ENCODE measurements at regions not wholly inside any gene's neighbourhood (a gene's known extent, or its start where the extent isn't known, plus 50 kb on each side); places are given as distances from the start of the nearest gene placed in this dataset.
"Not testable (repeated sequence)": the region's sequence is repeated elsewhere in the genome, so short reads cannot be mapped to it uniquely, and the experiment has no call there.

GRCh38 chr20:53678990-53679596, 85.5 kb upstream of the ZNF217 start:
- FAIRE-seq, result no peak
- no peak for DNase-seq (ENCODE audit: low spot score in 2 of 2)

- DNase-seq (ENCODE audit: low spot score in 2 of 2), result no peak
- FAIRE-seq, result no peak
Measured at GRCh38 chr20:53678315-53678989, 84.8 kb upstream of the ZNF217 start.

- no peak for DNase-seq (ENCODE audit: low spot score in 2 of 2)
- FAIRE-seq, result no peak
Measured at GRCh38 chr20:53677447-53678314, 84.0 kb upstream of the ZNF217 start.

- DNase-seq (ENCODE audit: low spot score in 2 of 2) (no peak), FAIRE-seq (no peak)
Measured at GRCh38 chr20:53676987-53677386, 83.3 kb upstream of the ZNF217 start.

- FAIRE-seq, result no peak
- DNase-seq (ENCODE audit: low spot score in 2 of 2), result no peak
Measured at GRCh38 chr20:53676519-53676822, 82.8 kb upstream of the ZNF217 start.

- no peak for DNase-seq (ENCODE audit: low spot score in 2 of 2)
- no peak for FAIRE-seq
Measured at GRCh38 chr20:53672484-53673129, 79.0 kb upstream of the ZNF217 start.

- FAIRE-seq (no peak), DNase-seq (ENCODE audit: low spot score in 2 of 2) (no peak)
Measured at GRCh38 chr20:53671370-53671769, 77.7 kb upstream of the ZNF217 start.

- not testable (repeated sequence) for DNase-seq (ENCODE audit: low spot score in 2 of 2); FAIRE-seq
Measured at GRCh38 chr20:53669517-53670313, 76.1 kb upstream of the ZNF217 start.

- no peak for DNase-seq (ENCODE audit: low spot score in 2 of 2)
- no peak for FAIRE-seq
Measured at GRCh38 chr20:53668992-53669391, 75.4 kb upstream of the ZNF217 start.

- no peak for FAIRE-seq
- DNase-seq (ENCODE audit: low spot score in 2 of 2), result no peak
Measured at GRCh38 chr20:53666144-53666543, 72.5 kb upstream of the ZNF217 start.

- FAIRE-seq (no peak), DNase-seq (ENCODE audit: low spot score in 2 of 2) (no peak)
Measured at GRCh38 chr20:53664121-53664520, 70.5 kb upstream of the ZNF217 start.

- DNase-seq (ENCODE audit: low spot score in 2 of 2); FAIRE-seq: not testable (repeated sequence)
Measured at GRCh38 chr20:53663521-53663920, 69.9 kb upstream of the ZNF217 start.

GRCh38 chr20:53662595-53662994, 69.0 kb upstream of the ZNF217 start:
- DNase-seq (ENCODE audit: low spot score in 2 of 2), result no peak
- FAIRE-seq, result no peak

GRCh38 chr20:53660947-53661381, 67.3 kb upstream of the ZNF217 start:
- FAIRE-seq, result no peak
- no peak for DNase-seq (ENCODE audit: low spot score in 2 of 2)

GRCh38 chr20:53660078-53660909, 66.7 kb upstream of the ZNF217 start:
- DNase-seq (ENCODE audit: low spot score in 2 of 2) (no peak), FAIRE-seq (no peak)

- no peak for FAIRE-seq
Measured at GRCh38 chr20:53658973-53659372, 65.3 kb upstream of the ZNF217 start.

GRCh38 chr20:53658322-53658721, 64.7 kb upstream of the ZNF217 start:
- DNase-seq (ENCODE audit: low spot score in 2 of 2) (no peak), FAIRE-seq (no peak)

More at GRCh38 chr20:53658973-53659372, 65.3 kb upstream of the ZNF217 start:
- no peak for DNase-seq (ENCODE audit: low spot score in 2 of 2)

- DNase-seq (ENCODE audit: low spot score in 2 of 2) (no peak), FAIRE-seq (no peak)
Measured at GRCh38 chr20:53657732-53658131, 64.1 kb upstream of the ZNF217 start.

GRCh38 chr20:53657279-53657678, 63.6 kb upstream of the ZNF217 start:
- DNase-seq (ENCODE audit: low spot score in 2 of 2) (no peak), FAIRE-seq (no peak)

All from frontal cortex (tissue), 3 donors.